GM23248 (cell line): ENCODE measurements at regions not wholly inside any gene's neighbourhood (a gene's known extent, or its start where the extent isn't known, plus 50 kb on each side); places are given as distances from the start of the nearest gene placed in this dataset.

Experiments used
- DNase-seq: peaks from one replicate; pipeline ENCODE4 v3.0.0-alpha.2; 2015
- H2AFZ ChIP-seq: fragments of 200-600 bp; sonication (generic); 2 replicates; pipeline ENCODE4 v1.6.1; 2016; ENCODE audit warnings: antibody characterized with exemption
- H3F3A ChIP-seq: fragments of 200-600 bp; sonication (generic); 2 replicates; pipeline ENCODE4 v1.6.1; 2016; ENCODE audit warnings: mild to moderate bottlenecking, antibody characterized with exemption, mixed run types; ENCODE audit not compliant: insufficient read depth
- H3K27ac ChIP-seq: fragments of 200-600 bp; sonication (generic); 2 replicates; pipeline ENCODE4 v1.5.1; 2016; ENCODE audit warnings: mild to moderate bottlenecking
- H3K27me3 ChIP-seq: fragments of 200-600 bp; sonication (generic); replicated peaks from 2 replicates; pipeline ENCODE4 v1.6.1; 2016; ENCODE audit warnings: mild to moderate bottlenecking; ENCODE audit not compliant: insufficient read depth
- H3K36me3 ChIP-seq: fragments of 200-600 bp; sonication (generic); 2 replicates; pipeline ENCODE4 v1.6.1; 2016; ENCODE audit warnings: low read depth, mild to moderate bottlenecking
- H3K4me1 ChIP-seq: fragments of 200-600 bp; sonication (generic); 2 replicates; pipeline ENCODE4 v1.6.1; 2016; ENCODE audit warnings: mild to moderate bottlenecking; ENCODE audit not compliant: insufficient read depth
- H3K4me2 ChIP-seq: fragments of 200-600 bp; sonication (generic); one replicate; pipeline ENCODE4 v1.6.1; 2016; ENCODE audit warnings: mild to moderate bottlenecking; ENCODE audit not compliant: unreplicated experiment
- H3K4me3 ChIP-seq: fragments of 200-600 bp; sonication (generic); 2 replicates; pipeline ENCODE4 v1.5.1; 2016; ENCODE audit warnings: mild to moderate bottlenecking
- H3K79me2 ChIP-seq: fragments of 200-600 bp; sonication (generic); 2 replicates; pipeline ENCODE4 v1.6.1; 2016; ENCODE audit warnings: mild to moderate bottlenecking; ENCODE audit not compliant: insufficient read depth
- H3K9ac ChIP-seq: fragments of 200-600 bp; sonication (generic); 2 replicates; pipeline ENCODE4 v1.6.1; 2016; ENCODE audit warnings: mild to moderate bottlenecking
- H3K9me2 ChIP-seq: fragments of 200-600 bp; sonication (generic); 2 replicates; pipeline ENCODE4 v1.6.1; 2016; ENCODE audit warnings: mixed run types, mild to moderate bottlenecking, moderate library complexity; ENCODE audit not compliant: insufficient read depth
- H3K9me3 ChIP-seq: fragments of 200-600 bp; sonication (generic); one replicate; pipeline ENCODE4 v1.6.1; 2017; ENCODE audit warnings: low read depth
- H4K20me1 ChIP-seq: fragments of 200-600 bp; sonication (generic); 2 replicates; pipeline ENCODE4 v1.6.0; 2016; ENCODE audit not compliant: insufficient read depth
- EZH2 ChIP-seq: fragments of 200-600 bp; sonication (generic); IDR thresholded peaks from 2 replicates; pipeline ENCODE4 v1.6.1; 2018; ENCODE audit warnings: antibody characterized with exemption, mild to moderate bottlenecking; ENCODE audit not compliant: insufficient read depth, poor library complexity, severe bottlenecking
- EZH2phosphoT487 ChIP-seq: fragments of 200-600 bp; sonication (generic); IDR thresholded peaks from 2 replicates; pipeline ENCODE4 v1.6.1; 2018; ENCODE audit warnings: antibody characterized with exemption, moderate library complexity, mild to moderate bottlenecking, low read depth; ENCODE audit not compliant: insufficient read depth
- WGBS, 2 experiments: methylation state at CpG; one replicate each; pipeline ENCODE4 v1.1.6; 2015 to 2017; ENCODE audit warnings: low lambda C conversion rate in 2 of 2, low coverage in 1 of 2; ENCODE audit errors: missing lambda C conversion rate in 2 of 2; 5-methylcytosine and 5-hydroxymethylcytosine counted together
- in situ Hi-C: fragments of 300-500 bp; cut with MboI; formaldehyde crosslinking; loops from 2 replicates; pipeline ENCODE4 v1.15.0; 2020

DNA sequence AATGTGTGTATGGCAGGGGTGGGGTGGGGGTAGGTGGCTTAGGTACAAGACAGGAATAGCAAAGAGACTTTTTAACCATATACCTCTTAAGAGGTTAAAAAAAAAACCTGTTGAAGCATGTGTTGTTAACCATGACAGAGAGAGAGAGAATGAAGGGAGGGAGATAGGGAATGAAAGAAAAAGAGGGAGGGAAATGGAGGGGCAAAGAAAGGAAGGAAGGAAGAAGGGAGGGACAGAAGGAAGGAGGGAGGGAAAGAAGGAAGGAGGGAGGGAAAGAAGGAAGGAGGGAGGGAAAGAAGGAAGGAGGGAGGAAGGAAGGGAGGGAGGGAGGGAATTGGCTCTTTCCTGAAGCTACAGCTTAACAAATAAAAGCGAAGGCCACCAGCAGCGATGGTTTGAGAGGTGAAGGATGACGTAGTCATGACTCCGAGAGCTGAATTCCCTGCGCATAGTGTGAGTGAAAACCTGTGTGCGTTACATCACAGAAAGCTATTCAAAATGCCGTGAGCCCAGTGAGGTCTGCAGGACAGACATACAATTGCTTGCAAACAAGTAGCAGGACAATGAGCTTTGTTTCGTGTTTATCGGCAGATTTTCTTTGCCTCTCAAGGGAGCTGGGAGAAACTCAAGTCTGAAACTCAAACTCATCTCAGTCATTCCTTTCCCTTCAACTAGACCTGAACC lies 88.6 kb upstream of the NEDD9 start:
- no peak overlapping the region for H2AFZ ChIP-seq
- 58 to 60% methylated on average over 9 of the region's 9 CpGs for WGBS, 2 experiments
- H3K4me1 ChIP-seq = peaks cover 24% of the 10 kb centered on the region
- no peak overlapping the region for H3K27ac ChIP-seq
- TF ChIP-seq EZH2phosphoT487 (no peak), EZH2 (no peak)
- H3K27me3 ChIP-seq = no peaks in the 10 kb centered on the region
- no peak for DNase-seq
- H3K4me3 ChIP-seq = no peak overlapping the region
- no peak overlapping the region for H3K9ac ChIP-seq
- no peaks in the 10 kb centered on the region for H4K20me1 ChIP-seq
- in situ Hi-C loops = no loop called here
- H3K36me3 ChIP-seq = no peaks in the 10 kb centered on the region
- H3F3A ChIP-seq = peaks cover 26% of the 10 kb centered on the region
- no peaks in the 10 kb centered on the region for H3K79me2 ChIP-seq
- H3K9me3 ChIP-seq = no peaks in the 10 kb centered on the region
- H3K4me2 ChIP-seq = no peak overlapping the region
- no peaks in the 10 kb centered on the region for H3K9me2 ChIP-seq

DNA sequence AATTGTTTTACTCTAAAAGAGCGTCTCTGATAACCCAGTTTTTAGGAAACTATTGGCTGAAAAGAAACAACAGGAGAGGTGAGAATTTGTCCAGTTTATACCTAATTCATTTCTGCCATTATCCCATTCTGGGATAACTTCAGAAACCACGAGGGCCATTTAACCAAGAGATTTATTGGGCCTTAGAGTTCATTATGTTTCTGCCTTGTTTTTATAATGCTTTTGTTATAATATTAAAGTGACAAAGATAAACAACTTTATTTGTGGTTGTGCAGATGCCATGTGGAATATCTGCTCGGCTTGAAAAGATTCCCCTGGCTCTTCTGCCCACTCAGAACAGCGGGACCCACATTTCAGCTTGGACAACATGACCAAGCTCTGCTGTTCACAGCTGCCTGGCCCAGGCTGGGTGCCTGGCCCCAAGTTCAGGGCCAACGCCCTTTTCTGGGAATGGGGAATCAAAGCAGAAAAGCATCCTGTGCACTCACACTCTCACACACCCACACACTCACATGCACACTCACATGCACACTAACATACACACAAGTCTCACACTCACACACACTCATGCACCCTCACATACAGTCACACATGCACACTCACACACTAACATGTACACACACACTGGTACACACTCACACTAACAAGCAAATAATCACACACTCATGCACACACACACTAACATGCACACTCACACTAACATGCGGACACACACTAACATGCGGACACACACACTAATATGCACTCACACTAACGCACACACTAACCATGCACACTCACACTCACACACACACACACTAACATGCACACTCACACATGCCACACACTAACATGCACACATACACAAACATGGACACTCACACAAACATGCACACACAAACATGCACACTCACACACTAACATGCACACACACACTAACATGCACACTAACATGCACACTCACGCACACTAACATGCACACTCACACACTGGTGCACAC lies 86.7 kb upstream of the NEDD9 start:
- in situ Hi-C loops = no loop called here
- H3K27ac ChIP-seq = peak overlapping the region; percentile 95
- no peak overlapping the region; the same call in 1 of the 2 replicates for H3K4me3 ChIP-seq
- H3K9ac ChIP-seq = peak overlapping the region; percentile 62
- no peak for TF ChIP-seq EZH2
- no peak for TF ChIP-seq EZH2phosphoT487
- 0 out of 2 replicates have a peak overlapping the region, but pooled peaks have one; percentile 0 for H2AFZ ChIP-seq
- H3K36me3 ChIP-seq = no peaks in the 10 kb centered on the region
- H3K9me3 ChIP-seq = no peaks in the 10 kb centered on the region
- H3K27me3 ChIP-seq = no peaks in the 10 kb centered on the region
- H4K20me1 ChIP-seq = no peaks in the 10 kb centered on the region
- H3F3A ChIP-seq = peaks cover 36% of the 10 kb centered on the region
- DNase-seq = peak; percentile 57
- 50 to 51% methylated on average over 9 of the region's 9 CpGs for WGBS, 2 experiments
- peaks cover 30% of the 10 kb centered on the region for H3K4me1 ChIP-seq
- H3K9me2 ChIP-seq = no peaks in the 10 kb centered on the region
- no peaks in the 10 kb centered on the region for H3K79me2 ChIP-seq
- peak overlapping the region; percentile 43 for H3K4me2 ChIP-seq

DNA sequence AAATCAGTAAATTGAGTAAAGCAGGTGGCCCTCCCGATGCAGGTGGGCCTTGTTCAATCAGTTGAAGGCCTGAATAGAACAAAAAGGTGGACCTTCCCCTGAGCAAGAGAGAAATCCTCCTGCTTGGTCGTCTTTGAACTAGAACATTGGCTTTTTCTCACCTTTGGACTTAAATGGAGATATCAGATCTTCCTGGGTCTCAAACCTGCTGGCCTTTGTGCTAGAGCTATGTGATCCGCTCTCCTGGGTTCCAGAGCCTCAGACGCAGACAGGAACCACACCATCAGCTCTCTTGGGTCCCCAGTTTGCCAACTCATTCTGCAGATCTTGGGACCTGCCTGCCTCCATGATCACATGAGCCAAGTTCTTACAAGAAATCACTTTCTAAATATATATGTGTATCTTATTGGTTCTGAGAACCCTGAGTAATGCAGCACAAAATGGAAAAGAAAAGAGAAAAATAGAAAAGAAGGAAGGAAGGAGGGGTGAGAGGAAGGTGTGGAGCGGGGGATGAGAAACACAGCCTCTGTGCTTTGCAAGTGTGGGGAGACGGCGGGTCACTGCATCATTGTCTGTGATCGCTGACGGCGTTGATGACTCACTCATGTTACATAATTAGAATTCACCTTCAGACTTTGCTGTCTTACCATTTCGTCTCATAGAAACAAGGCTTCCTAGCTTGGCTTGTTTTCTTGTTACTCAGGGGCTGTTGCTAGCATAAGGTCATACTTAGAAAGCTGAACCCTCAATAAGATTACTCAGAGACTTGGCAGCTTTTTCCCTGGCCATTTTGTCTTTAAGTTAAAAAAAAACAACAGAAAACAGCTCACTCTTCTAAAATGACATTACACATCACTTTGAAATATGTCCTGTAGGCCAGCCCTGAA lies 85.7 kb upstream of the NEDD9 start:
- no peaks in the 10 kb centered on the region for H3K27me3 ChIP-seq
- TF ChIP-seq EZH2phosphoT487 (no peak), EZH2 (no peak)
- H3K9me2 ChIP-seq = no peaks in the 10 kb centered on the region
- H2AFZ ChIP-seq = 0 out of 2 replicates have a peak overlapping the region, but pooled peaks have one; percentile 0
- H4K20me1 ChIP-seq = no peaks in the 10 kb centered on the region
- H3K4me2 ChIP-seq = peak overlapping the region; percentile 59
- 32 to 34% methylated on average over 11 of the region's 11 CpGs for WGBS, 2 experiments
- H3F3A ChIP-seq = peaks cover 36% of the 10 kb centered on the region
- in situ Hi-C loops = no loop called here
- DNase-seq = peak; percentile 99
- H3K4me3 ChIP-seq = peak overlapping the region; percentile 24; the same call in 1 of the 2 replicates
- no peaks in the 10 kb centered on the region for H3K36me3 ChIP-seq
- peaks cover 30% of the 10 kb centered on the region for H3K4me1 ChIP-seq
- H3K9ac ChIP-seq = peak overlapping the region; percentile 74
- no peaks in the 10 kb centered on the region for H3K9me3 ChIP-seq
- H3K79me2 ChIP-seq = no peaks in the 10 kb centered on the region
- peak overlapping the region; percentile 95 for H3K27ac ChIP-seq
